ENCODE measurements at regions not wholly inside any gene's neighbourhood (a gene's known extent, or its start where the extent isn't known, plus 50 kb on each side); places are given as distances from the start of the nearest gene placed in this dataset.
"Not testable (repeated sequence)": the region's sequence is repeated elsewhere in the genome, so short reads cannot be mapped to it uniquely, and the experiment has no call there.

- H3K27me3 ChIP-seq (ENCODE audit: control insufficient read depth, insufficient read depth, low read length); H3K27ac ChIP-seq (ENCODE audit: low read length); H3K4me3 ChIP-seq (ENCODE audit: low read length); H3K9me3 ChIP-seq (ENCODE audit: control insufficient read depth, low read depth, low read length); H3K36me3 ChIP-seq (ENCODE audit: control insufficient read depth, low read depth, low read length); H3K9ac ChIP-seq (ENCODE audit: low read length); H3K4me1 ChIP-seq (ENCODE audit: control insufficient read depth, low read depth, low read length): not testable (repeated sequence)
Observed at GRCh38 chr16:47811758-47812157, 344.0 kb downstream of the ABCC12 start.

DNA sequence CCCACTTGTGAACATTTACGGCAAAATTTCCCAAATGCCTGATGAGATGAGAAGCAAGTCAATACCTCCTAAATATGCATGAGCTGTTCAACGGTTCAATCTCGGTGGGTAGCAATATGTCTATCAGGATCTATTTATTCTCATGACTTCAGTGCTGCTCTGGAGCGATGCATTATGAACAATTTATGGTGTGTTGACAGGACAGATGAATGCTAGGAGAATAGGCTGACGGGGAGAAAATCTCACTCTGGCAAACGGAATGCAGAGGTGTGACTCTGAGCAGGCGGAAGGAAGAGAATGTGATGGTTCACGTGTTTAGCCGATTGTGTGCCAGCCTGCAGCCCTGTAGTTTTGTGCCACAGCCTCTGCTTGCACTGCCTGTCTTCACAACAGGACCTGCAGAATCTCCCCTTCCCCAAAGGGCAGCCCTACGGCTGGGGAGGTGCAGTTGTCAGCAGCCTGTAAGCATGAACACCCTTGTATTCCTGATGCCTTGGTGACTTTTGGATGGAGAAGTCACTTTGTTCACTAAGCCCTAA lies 345.2 kb downstream of the PHKB start:
- no peak overlapping the region for H3K9ac ChIP-seq (ENCODE audit: low read length)
- H3K36me3 ChIP-seq (ENCODE audit: control insufficient read depth, low read depth, low read length): no peaks in the 10 kb centered on the region
- H3K27me3 ChIP-seq (ENCODE audit: control insufficient read depth, insufficient read depth, low read length): no peaks in the 10 kb centered on the region
- no peak overlapping the region for H3K27ac ChIP-seq (ENCODE audit: low read length)
- H3K9me3 ChIP-seq (ENCODE audit: control insufficient read depth, low read depth, low read length): no peaks in the 10 kb centered on the region
- H3K4me1 ChIP-seq (ENCODE audit: control insufficient read depth, low read depth, low read length): no peaks in the 10 kb centered on the region
- H3K4me3 ChIP-seq (ENCODE audit: low read length): no peak overlapping the region

- H3K4me1 ChIP-seq (ENCODE audit: control insufficient read depth, low read depth, low read length): no peaks in the 10 kb centered on the region
- peaks cover 9% of the 10 kb centered on the region for H3K9me3 ChIP-seq (ENCODE audit: control insufficient read depth, low read depth, low read length)
- no peak overlapping the region for H3K27ac ChIP-seq (ENCODE audit: low read length)
- H3K36me3 ChIP-seq (ENCODE audit: control insufficient read depth, low read depth, low read length): no peaks in the 10 kb centered on the region
- H3K9ac ChIP-seq (ENCODE audit: low read length): no peak overlapping the region
- no peak overlapping the region for H3K4me3 ChIP-seq (ENCODE audit: low read length)
- no peaks in the 10 kb centered on the region for H3K27me3 ChIP-seq (ENCODE audit: control insufficient read depth, insufficient read depth, low read length)
Observed at GRCh38 chr16:47787696-47788095, 326.6 kb downstream of the PHKB start.

GRCh38 chr16:47781673-47782072 lies 320.5 kb downstream of the PHKB start:
- Histone ChIP-seq H3K27me3 (ENCODE audit: control insufficient read depth, insufficient read depth, low read length) (no peaks in the 10 kb centered on the region), H3K4me3 (ENCODE audit: low read length) (no peak overlapping the region), H3K27ac (ENCODE audit: low read length) (no peak overlapping the region), H3K36me3 (ENCODE audit: control insufficient read depth, low read depth, low read length) (no peaks in the 10 kb centered on the region), H3K9ac (ENCODE audit: low read length) (no peak overlapping the region), H3K4me1 (ENCODE audit: control insufficient read depth, low read depth, low read length) (peaks cover 17% of the 10 kb centered on the region), H3K9me3 (ENCODE audit: control insufficient read depth, low read depth, low read length) (no peaks in the 10 kb centered on the region)

DNA sequence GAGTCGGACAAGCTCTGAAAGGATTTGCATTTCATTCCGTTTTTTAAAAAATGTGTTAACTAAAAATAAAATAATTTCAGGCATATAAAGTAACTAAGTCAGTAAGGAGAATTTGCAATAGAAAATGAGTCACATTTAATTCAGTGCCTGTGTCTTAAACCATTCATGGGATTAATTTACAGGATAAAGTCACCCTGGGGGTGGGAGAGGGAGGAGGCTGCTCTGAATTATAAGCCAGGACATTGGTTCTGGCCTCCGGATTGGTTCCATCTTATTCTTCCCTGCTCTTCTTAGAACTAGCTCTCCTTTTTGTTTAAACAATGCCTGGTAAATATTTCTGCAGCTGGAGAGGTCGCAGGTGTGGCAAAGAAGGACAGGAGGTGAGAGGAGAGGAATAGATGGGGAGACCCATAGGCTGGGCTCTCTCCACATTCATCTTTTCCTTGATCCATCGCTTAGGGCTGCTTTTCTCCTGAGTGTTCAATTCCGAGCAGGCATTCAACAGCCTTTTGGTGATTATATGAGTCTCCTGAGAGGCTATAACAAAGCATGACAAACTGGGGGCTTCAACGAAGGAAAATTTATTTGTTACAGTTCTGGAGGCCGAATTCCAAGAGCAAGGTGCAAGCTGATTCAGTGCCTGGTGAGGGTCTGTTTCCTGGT lies 319.2 kb downstream of the PHKB start:
- H3K36me3 ChIP-seq (ENCODE audit: control insufficient read depth, low read depth, low read length): no peaks in the 10 kb centered on the region
- H3K4me1 ChIP-seq (ENCODE audit: control insufficient read depth, low read depth, low read length): peaks cover 17% of the 10 kb centered on the region
- H3K9me3 ChIP-seq (ENCODE audit: control insufficient read depth, low read depth, low read length): no peaks in the 10 kb centered on the region
- H3K27ac ChIP-seq (ENCODE audit: low read length): no peak overlapping the region
- no peak overlapping the region for H3K9ac ChIP-seq (ENCODE audit: low read length)
- H3K27me3 ChIP-seq (ENCODE audit: control insufficient read depth, insufficient read depth, low read length): no peaks in the 10 kb centered on the region
- H3K4me3 ChIP-seq (ENCODE audit: low read length): no peak overlapping the region

DNA sequence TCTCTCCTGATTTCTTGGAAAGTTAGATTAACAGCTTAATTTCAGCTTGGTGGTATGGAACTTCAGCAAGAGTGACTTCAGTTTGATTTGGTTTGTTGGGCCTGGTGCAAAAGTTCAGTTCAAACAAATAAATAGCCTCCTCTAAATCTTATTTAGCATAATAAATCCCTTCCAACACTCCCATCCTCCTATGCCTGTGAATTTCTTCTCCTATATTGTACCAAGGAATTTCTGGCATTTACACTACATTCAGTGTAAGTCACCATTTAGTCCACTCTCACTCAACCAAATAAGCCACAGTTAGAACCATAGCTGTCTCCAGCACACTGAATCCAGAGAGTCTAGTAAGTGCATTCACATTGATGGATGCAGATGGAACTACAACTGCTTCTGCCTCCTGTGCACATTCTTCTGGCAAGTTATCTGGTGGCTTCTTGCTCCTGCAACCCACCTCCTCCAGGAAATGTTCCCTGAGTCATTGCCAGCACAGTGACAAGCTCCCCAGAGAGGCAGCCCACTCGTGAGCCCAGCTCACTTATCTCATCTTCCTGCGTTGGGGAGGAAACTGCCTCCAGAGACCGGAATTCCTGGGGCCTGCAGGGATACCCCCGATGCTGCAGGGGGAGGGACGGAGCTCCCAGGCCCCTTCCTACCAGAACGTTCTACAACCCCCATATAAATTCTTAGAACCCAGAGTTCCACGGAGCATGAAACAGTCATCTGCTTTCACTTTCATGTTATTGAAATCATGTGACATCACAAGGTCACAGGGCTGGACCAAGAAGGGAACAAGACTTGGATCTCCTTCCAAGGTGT lies 318.3 kb downstream of the PHKB start:
- Histone ChIP-seq H3K4me3 (ENCODE audit: low read length) (no peak overlapping the region), H3K9me3 (ENCODE audit: control insufficient read depth, low read depth, low read length) (no peaks in the 10 kb centered on the region), H3K9ac (ENCODE audit: low read length) (no peak overlapping the region), H3K27me3 (ENCODE audit: control insufficient read depth, insufficient read depth, low read length) (no peaks in the 10 kb centered on the region), H3K36me3 (ENCODE audit: control insufficient read depth, low read depth, low read length) (no peaks in the 10 kb centered on the region), H3K4me1 (ENCODE audit: control insufficient read depth, low read depth, low read length) (peaks cover 17% of the 10 kb centered on the region), H3K27ac (ENCODE audit: low read length) (no peak overlapping the region)

DNA sequence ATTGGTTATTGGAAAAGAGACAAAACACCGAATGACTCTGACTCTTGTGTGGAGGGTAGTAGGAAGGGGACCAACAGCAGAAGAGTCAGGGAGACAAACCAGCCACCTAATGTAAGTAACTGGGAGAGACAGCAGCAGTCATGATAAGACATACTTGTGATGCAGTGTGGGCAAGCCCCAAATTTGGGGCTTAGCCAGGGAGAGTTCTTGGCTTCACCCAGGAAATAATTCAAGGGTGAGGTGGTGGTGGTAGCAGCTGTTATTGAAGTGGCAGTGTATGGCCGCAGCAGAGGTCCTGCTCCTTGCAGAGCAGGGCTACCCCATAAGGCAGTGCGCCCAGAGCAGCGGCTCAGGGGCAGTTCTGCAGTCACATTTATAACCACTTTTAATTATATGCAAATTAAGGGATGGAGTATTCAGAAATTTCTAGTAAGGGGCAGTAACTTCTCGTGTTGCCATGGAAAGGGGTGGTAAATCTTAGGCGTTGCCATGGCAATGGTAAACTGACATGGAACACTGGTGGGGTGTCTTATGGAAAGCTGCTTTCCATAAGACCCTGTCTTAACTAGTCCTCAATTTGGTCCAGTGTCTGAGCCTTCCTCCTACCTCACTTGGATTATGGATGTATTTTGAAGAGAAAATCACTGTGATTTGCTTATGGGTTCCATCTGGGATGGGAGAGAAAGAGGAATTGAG lies 317.1 kb downstream of the PHKB start:
- Histone ChIP-seq H3K4me3 (ENCODE audit: low read length) (no peak overlapping the region), H3K36me3 (ENCODE audit: control insufficient read depth, low read depth, low read length) (no peaks in the 10 kb centered on the region), H3K9ac (ENCODE audit: low read length) (no peak overlapping the region), H3K27me3 (ENCODE audit: control insufficient read depth, insufficient read depth, low read length) (no peaks in the 10 kb centered on the region), H3K9me3 (ENCODE audit: control insufficient read depth, low read depth, low read length) (no peaks in the 10 kb centered on the region), H3K4me1 (ENCODE audit: control insufficient read depth, low read depth, low read length) (peaks cover 17% of the 10 kb centered on the region), H3K27ac (ENCODE audit: low read length) (no peak overlapping the region)

DNA sequence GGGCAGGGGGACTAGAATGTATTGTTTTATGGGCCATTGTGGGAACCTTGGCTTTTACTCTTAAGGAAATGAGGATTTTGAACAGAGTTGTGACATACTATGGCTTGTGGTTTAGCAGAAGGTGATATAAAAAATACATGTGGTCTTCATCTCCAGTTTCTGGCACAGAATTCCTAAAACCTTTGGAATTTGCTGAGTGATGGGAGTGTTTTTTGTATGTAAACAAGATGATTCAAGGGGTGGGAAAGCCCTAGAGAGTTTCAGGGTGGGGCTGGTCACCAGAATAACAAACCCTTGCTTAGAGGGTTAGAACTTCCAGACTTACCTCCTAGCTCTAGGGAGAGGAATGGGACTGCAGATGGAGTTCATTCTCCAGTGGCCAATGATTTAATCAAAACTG lies 316.1 kb downstream of the PHKB start:
- Histone ChIP-seq H3K27me3 (ENCODE audit: control insufficient read depth, insufficient read depth, low read length) (no peaks in the 10 kb centered on the region), H3K4me3 (ENCODE audit: low read length) (no peak overlapping the region), H3K4me1 (ENCODE audit: control insufficient read depth, low read depth, low read length) (peaks cover 17% of the 10 kb centered on the region), H3K9me3 (ENCODE audit: control insufficient read depth, low read depth, low read length) (no peaks in the 10 kb centered on the region), H3K36me3 (ENCODE audit: control insufficient read depth, low read depth, low read length) (no peaks in the 10 kb centered on the region), H3K9ac (ENCODE audit: low read length) (no peak overlapping the region), H3K27ac (ENCODE audit: low read length) (no peak overlapping the region)

DNA sequence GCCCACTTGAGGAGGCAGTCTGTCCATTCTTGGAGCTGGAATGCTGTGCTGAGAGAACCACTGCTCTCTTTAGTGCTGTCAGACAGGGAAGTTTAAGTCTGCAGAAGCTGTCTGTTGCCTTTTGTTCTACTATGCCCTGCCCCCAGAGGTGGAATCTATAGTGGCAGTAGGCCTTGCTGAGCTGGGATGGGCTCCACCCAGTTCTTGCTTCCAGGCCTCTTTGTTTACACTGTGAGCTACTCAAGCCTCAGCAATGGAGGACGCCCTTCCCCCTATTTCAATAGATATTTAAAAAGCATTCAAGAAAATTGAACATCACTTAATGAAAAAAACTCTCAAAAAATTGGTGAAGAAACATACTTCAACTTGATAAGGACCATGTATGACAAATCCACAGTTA lies 313.5 kb downstream of the PHKB start:
- H3K36me3 ChIP-seq (ENCODE audit: control insufficient read depth, low read depth, low read length): no peaks in the 10 kb centered on the region

GRCh38 chr16:47753659-47754058 lies 292.5 kb downstream of the PHKB start:
- Histone ChIP-seq H3K36me3 (ENCODE audit: control insufficient read depth, low read depth, low read length) (no peaks in the 10 kb centered on the region), H3K4me1 (ENCODE audit: control insufficient read depth, low read depth, low read length) (no peaks in the 10 kb centered on the region), H3K27ac (ENCODE audit: low read length) (no peak overlapping the region), H3K4me3 (ENCODE audit: low read length) (no peak overlapping the region), H3K9ac (ENCODE audit: low read length) (no peak overlapping the region), H3K27me3 (ENCODE audit: control insufficient read depth, insufficient read depth, low read length) (no peaks in the 10 kb centered on the region), H3K9me3 (ENCODE audit: control insufficient read depth, low read depth, low read length) (no peaks in the 10 kb centered on the region)

More for the DNA sequence above, 313.5 kb downstream of the PHKB start:
- no peaks in the 10 kb centered on the region for H3K9me3 ChIP-seq (ENCODE audit: control insufficient read depth, low read depth, low read length)
- peaks cover 4% of the 10 kb centered on the region for H3K4me1 ChIP-seq (ENCODE audit: control insufficient read depth, low read depth, low read length)
- no peak overlapping the region for H3K9ac ChIP-seq (ENCODE audit: low read length)
- no peaks in the 10 kb centered on the region for H3K27me3 ChIP-seq (ENCODE audit: control insufficient read depth, insufficient read depth, low read length)
- H3K27ac ChIP-seq (ENCODE audit: low read length): no peak overlapping the region
- no peak overlapping the region for H3K4me3 ChIP-seq (ENCODE audit: low read length)

Measured in iPS-18a (cell line).